ENCODE measurements at regions not wholly inside any gene's neighbourhood (a gene's known extent, or its start where the extent isn't known, plus 50 kb on each side); places are given as distances from the start of the nearest gene placed in this dataset.

DNA sequence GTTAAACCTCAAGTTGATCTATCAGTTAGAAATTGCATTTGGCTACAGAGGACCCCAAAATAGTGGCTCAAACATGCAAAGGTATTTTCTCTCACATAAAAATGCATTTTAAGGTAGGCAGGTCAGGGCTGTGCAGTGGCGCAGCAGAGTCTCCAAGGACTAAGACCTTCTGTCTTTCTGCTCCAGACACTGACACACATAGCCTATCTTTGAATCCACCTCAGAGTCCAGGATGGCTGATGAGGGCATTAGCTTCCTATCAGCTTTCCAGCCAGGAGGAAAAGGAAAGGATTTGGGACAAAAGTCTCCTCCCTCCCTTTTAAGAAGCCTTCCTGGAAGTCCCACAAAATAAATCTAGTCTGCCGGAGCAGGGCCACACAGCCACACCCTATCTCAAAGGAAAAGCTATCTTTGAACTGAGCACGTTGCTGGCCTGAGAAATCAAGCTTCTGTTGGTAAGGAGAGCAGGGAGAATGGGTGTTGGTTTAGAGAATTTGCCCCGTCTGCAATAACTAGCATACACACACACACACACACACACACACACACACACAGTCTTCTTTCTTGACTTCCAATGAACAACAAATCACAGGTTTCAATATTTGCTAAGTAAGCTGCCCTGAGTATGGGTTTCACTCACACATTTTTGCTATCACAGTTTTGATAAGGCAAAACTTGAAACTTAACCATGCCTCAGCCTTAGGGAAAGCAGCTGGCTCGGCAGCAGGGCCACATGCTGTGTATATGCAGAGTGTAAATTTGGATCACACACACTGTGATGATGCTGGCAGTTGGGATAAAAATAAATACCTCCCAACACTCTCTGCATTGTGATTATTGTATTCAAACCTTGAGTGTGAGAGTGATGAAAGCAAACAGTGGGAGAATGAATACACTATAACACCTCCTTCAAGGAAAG lies 116.6 kb upstream of the MAP3K1 start:
- H3K79me2 ChIP-seq (ENCODE audit: insufficient read depth, low read length), result no peaks in the 10 kb centered on the region
- no peak overlapping the region for H3K4me2 ChIP-seq (ENCODE audit: low read depth, low read length, poor library complexity, severe bottlenecking)
- TF ChIP-seq, protein P1, sequence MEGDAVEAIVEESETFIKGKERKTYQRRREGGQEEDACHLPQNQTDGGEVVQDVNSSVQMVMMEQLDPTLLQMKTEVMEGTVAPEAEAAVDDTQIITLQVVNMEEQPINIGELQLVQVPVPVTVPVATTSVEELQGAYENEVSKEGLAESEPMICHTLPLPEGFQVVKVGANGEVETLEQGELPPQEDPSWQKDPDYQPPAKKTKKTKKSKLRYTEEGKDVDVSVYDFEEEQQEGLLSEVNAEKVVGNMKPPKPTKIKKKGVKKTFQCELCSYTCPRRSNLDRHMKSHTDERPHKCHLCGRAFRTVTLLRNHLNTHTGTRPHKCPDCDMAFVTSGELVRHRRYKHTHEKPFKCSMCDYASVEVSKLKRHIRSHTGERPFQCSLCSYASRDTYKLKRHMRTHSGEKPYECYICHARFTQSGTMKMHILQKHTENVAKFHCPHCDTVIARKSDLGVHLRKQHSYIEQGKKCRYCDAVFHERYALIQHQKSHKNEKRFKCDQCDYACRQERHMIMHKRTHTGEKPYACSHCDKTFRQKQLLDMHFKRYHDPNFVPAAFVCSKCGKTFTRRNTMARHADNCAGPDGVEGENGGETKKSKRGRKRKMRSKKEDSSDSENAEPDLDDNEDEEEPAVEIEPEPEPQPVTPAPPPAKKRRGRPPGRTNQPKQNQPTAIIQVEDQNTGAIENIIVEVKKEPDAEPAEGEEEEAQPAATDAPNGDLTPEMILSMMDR (conservative IDR thresholded peaks at IDR 0.05; ENCODE audit: low read length), result no peak
- no peak for TF ChIP-seq EZH2phosphoT487 (IDR thresholded peaks at IDR 0.05; ENCODE audit: borderline replicate concordance)
- no peaks in the 10 kb centered on the region for H4K20me1 ChIP-seq (ENCODE audit: insufficient read depth, low read length, poor library complexity, severe bottlenecking)
- no peaks in the 10 kb centered on the region; the same call in 1 of the 2 replicates for H3F3A ChIP-seq (ENCODE audit: low read depth)
- H3K9ac ChIP-seq (ENCODE audit: low read depth, low read length, poor library complexity, severe bottlenecking), result no peak overlapping the region
- no peaks in the 10 kb centered on the region for H3K9me3 ChIP-seq (ENCODE audit: insufficient read depth, low read depth, low read length)
- no peak overlapping the region for H2AFZ ChIP-seq (ENCODE audit: low read length)
- H3K4me1 ChIP-seq (ENCODE audit: insufficient read depth, low read length, poor library complexity, severe bottlenecking), result peaks cover 30% of the 10 kb centered on the region
- no peaks in the 10 kb centered on the region for H3K27me3 ChIP-seq (ENCODE audit: insufficient read depth, low read length, poor library complexity, severe bottlenecking)
- no peaks in the 10 kb centered on the region for H3K9me2 ChIP-seq (replicated peaks; ENCODE audit: low read depth, low read length)
- H3K36me3 ChIP-seq (ENCODE audit: insufficient read depth, low read length), result no peaks in the 10 kb centered on the region
- H3K4me3 ChIP-seq (ENCODE audit: low read length, poor library complexity, severe bottlenecking), result no peak overlapping the region

DNA sequence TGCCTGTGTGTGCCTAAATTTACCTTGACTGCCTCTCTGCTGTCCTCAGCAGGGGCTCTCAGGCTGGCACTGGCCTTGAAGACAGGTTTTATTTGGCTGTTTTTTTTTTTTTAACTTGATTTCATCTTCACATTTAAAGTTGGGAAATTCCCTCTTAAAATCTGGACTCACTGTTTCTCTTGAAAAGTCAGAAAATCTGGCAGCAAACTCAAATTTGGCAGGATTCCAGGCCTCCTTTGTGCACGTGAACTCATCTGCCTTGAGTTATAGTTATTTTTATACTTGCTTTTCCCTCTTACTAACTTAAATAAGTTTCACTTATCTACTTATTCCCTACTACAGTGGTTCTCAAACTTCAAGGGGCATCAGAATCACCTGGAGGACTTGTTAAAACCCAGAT lies 118.4 kb upstream of the MAP3K1 start:
- H3K9me2 ChIP-seq (replicated peaks; ENCODE audit: low read depth, low read length), result no peaks in the 10 kb centered on the region
- no peak overlapping the region for H2AFZ ChIP-seq (ENCODE audit: low read length)
- TF ChIP-seq EZH2phosphoT487 (IDR thresholded peaks at IDR 0.05; ENCODE audit: borderline replicate concordance), result no peak
- TF ChIP-seq, protein P1 (conservative IDR thresholded peaks at IDR 0.05; ENCODE audit: low read length), result no peak
- H3K27me3 ChIP-seq (ENCODE audit: insufficient read depth, low read length, poor library complexity, severe bottlenecking), result no peaks in the 10 kb centered on the region
- no peaks in the 10 kb centered on the region for H4K20me1 ChIP-seq (ENCODE audit: insufficient read depth, low read length, poor library complexity, severe bottlenecking)
- H3K4me2 ChIP-seq (ENCODE audit: low read depth, low read length, poor library complexity, severe bottlenecking), result no peak overlapping the region
- no peaks in the 10 kb centered on the region for H3K79me2 ChIP-seq (ENCODE audit: insufficient read depth, low read length)
- H3K36me3 ChIP-seq (ENCODE audit: insufficient read depth, low read length), result no peaks in the 10 kb centered on the region
- no peaks in the 10 kb centered on the region for H3K9me3 ChIP-seq (ENCODE audit: insufficient read depth, low read depth, low read length)
- H3K4me1 ChIP-seq (ENCODE audit: insufficient read depth, low read length, poor library complexity, severe bottlenecking), result peaks cover 30% of the 10 kb centered on the region
- no peak overlapping the region for H3K4me3 ChIP-seq (ENCODE audit: low read length, poor library complexity, severe bottlenecking)
- H3K9ac ChIP-seq (ENCODE audit: low read depth, low read length, poor library complexity, severe bottlenecking), result no peak overlapping the region
- H3F3A ChIP-seq (ENCODE audit: low read depth), result no peaks in the 10 kb centered on the region; the same call in 1 of the 2 replicates

DNA sequence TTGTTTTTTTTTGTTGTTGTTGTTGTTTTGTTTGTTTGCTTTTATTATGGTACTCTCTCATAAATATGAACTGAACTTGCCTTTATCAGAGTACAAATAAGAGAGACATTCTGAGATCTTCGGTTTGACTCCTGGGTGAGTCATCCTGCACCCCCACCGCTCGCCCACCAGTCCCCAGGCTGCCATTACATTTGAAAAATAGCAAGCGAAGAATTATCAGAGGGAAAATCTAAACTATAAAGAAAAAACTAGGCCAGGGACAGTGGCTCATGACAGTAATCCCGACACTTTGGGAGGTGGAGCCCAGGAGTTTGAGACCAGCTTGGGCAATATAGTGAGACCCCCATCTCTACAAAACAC lies 122.1 kb upstream of the MAP3K1 start:
- no peak overlapping the region for H3K9ac ChIP-seq (ENCODE audit: low read depth, low read length, poor library complexity, severe bottlenecking)
- peaks cover 15% of the 10 kb centered on the region for H3K4me1 ChIP-seq (ENCODE audit: insufficient read depth, low read length, poor library complexity, severe bottlenecking)
- no peaks in the 10 kb centered on the region for H3K9me2 ChIP-seq (replicated peaks; ENCODE audit: low read depth, low read length)

More for the DNA sequence above, 122.1 kb upstream of the MAP3K1 start:
- Histone ChIP-seq H3K27me3 (ENCODE audit: insufficient read depth, low read length, poor library complexity, severe bottlenecking) (no peaks in the 10 kb centered on the region), H3K4me2 (ENCODE audit: low read depth, low read length, poor library complexity, severe bottlenecking) (no peak overlapping the region), H3K9me3 (ENCODE audit: insufficient read depth, low read depth, low read length) (no peaks in the 10 kb centered on the region), H2AFZ (ENCODE audit: low read length) (no peak overlapping the region), H3K36me3 (ENCODE audit: insufficient read depth, low read length) (no peaks in the 10 kb centered on the region), H4K20me1 (ENCODE audit: insufficient read depth, low read length, poor library complexity, severe bottlenecking) (no peaks in the 10 kb centered on the region), H3K4me3 (ENCODE audit: low read length, poor library complexity, severe bottlenecking) (no peak overlapping the region), H3F3A (ENCODE audit: low read depth) (no peaks in the 10 kb centered on the region; the same call in 1 of the 2 replicates), H3K79me2 (ENCODE audit: insufficient read depth, low read length) (no peaks in the 10 kb centered on the region)
- TF ChIP-seq EZH2phosphoT487 (IDR thresholded peaks at IDR 0.05; ENCODE audit: borderline replicate concordance), result no peak
- TF ChIP-seq, protein P1 (conservative IDR thresholded peaks at IDR 0.05; ENCODE audit: low read length), result no peak

Data from Loucy (cell line).